GM18868 (cell line): ENCODE measurements at regions not wholly inside any gene's neighbourhood (a gene's known extent, or its start where the extent isn't known, plus 50 kb on each side); places are given as distances from the start of the nearest gene placed in this dataset.
A peak's percentile ranks its signal among the peaks of the same experiment; 100 is the strongest.
"Not testable (repeated sequence)": the region's sequence is repeated elsewhere in the genome, so short reads cannot be mapped to it uniquely, and the experiment has no call there.

Experiments used
- ATAC-seq: cut with Tn5 transposase; IDR thresholded peaks from one replicate; pipeline ENCODE4 v1.9.1; 2021; ENCODE audit warnings: mild to moderate bottlenecking, moderate library complexity; ENCODE audit not compliant: unreplicated experiment

DNA sequence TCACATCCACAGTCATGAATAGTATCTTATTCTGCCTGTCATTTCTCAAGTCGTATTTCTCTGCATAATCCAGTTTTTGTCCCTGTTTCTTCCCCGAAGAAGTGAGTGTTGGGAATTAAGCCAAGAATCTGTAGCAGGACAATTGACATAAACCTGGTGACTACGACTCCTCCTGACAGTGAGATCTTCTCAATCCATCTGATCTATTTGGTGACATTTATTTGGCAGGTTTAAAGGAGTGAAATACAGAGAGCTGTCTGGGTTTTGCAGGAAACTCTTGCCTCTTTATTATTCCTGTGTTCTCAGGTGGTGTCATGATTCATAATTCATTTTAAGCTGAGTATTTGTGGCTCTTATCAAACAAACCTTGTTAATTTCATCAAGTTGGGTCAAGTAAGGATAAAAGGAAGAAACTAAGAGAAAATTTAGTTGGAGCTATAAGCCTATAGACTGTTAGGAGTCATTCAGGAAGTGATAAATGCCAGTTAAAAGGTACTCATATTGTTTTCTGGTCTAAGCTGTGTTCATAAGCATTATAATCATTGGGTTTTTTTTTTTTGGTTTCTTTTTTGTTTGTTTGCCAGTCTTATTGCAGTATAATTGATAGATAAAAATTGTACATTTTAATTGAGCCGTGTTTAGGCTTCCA, 95.9 kb upstream of the PCSK1 start:
- no peak for ATAC-seq

GRCh38 chr5:96529559-96529958, 96.5 kb upstream of the PCSK1 start:
- no peak for ATAC-seq

GRCh38 chr5:96530901-96531300, 97.9 kb upstream of the PCSK1 start:
- ATAC-seq: no peak

- ATAC-seq: no peak
Measured at GRCh38 chr5:96533371-96533770, 100.3 kb upstream of the PCSK1 start.

GRCh38 chr5:96537386-96537785, 104.3 kb upstream of the PCSK1 start:
- ATAC-seq: no peak

GRCh38 chr5:96538808-96539250, 105.8 kb upstream of the PCSK1 start:
- no peak for ATAC-seq

DNA sequence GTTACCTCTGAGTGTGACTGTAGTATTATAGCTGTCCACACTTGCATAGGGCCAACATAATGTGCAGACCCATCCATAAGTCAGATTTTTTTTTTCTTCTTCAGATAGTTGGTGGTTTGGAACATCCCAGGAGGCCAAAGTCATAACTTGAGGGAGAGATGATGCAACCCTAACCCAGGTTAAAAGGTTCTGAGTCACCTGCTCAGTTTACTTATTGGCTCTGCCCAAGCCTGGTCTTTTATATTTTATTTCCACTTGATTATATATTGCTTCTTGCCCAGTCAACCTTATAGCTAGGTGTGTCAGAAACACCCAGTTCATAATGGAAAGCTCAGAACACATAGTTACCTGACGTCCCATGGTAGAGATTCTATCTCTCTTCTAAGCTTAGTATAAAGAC, 113.1 kb upstream of the PCSK1 start:
- ATAC-seq: no peak

DNA sequence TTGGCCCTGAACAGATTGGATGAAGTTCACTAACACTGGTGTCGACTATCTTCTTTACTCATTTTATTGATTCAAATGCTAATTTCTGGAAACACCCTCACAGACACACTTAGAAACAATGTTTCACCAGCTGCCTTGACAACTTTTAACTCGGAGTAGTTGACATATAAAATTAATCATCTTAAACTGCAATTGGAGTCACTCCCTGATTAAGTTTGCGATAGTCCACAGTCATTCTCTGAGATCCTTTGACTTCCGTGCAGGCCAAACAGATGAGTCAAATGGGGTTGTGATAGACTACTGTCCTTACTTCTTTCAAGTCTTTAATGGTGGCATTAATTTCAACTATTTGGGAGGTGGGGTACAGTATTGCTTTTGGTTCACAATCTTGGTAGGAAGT, 114.4 kb upstream of the PCSK1 start:
- ATAC-seq: no peak

- ATAC-seq: no peak
Measured at GRCh38 chr5:96548905-96549304, 113.3 kb upstream of the CAST start.

- ATAC-seq: not testable (repeated sequence)
Measured at GRCh38 chr5:96560857-96561256, 101.3 kb upstream of the CAST start.

DNA sequence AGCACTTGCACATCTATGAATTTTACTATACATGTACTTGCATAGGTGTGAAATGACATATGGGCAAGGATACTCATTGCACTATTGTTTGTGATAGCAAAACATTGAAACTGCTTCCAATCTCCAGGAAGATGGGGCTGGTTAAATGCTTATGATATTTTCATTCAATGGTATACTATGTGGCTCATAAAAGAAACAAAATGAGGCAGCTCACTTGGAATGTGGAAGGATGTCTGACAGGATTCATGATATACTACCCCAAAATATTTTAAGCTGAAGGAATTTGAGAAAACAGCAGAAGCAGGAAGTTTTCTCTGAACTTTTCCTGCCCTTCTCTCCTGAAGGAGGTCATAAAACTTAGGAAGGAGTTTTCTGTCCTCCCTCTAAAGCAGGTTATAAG, 99.6 kb upstream of the CAST start:
- no peak for ATAC-seq

DNA sequence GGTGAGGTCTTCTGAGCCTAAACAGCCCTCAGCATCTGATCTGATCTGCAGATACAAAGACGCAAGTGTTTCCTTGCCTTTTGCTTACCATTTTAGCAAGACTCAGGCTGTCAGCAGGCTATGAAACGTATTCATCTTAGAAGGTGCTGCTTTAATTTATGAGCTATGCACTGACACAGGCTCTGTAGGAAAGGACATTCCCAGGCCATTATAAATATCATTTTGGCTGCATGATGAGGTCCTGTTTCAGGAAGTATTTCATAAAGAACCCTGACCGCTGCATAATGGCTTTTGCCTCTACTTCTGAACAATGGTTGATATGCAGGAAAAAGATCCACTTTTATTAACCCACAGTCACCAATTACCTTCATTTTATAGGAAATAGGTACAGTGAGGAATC, 98.4 kb upstream of the CAST start:
- no peak for ATAC-seq

GRCh38 chr5:96565582-96566265, 96.5 kb upstream of the CAST start:
- ATAC-seq: peak; percentile 94

GRCh38 chr5:96566833-96567587, 95.2 kb upstream of the CAST start:
- no peak for ATAC-seq

DNA sequence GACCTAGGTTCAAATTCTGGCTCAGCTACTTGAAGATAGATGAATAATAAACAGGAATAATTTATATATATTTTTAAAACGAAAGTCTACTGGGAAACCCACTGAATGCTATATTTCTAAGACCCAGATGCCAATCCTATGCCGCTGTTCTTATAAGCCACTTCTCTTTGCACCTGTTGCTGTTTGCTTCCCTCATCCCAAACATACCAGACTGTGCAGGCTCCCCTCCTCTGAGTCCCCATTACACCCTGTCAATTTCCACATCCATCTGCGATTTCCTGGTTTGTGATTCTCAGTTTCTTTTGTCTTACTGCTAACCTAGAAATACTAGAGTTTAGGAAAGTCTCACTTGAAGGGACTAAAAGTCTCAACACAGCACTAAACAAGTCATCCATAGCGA, 92.8 kb upstream of the CAST start:
- ATAC-seq: no peak

GRCh38 chr5:96569770-96570169, 92.4 kb upstream of the CAST start:
- ATAC-seq: no peak

DNA sequence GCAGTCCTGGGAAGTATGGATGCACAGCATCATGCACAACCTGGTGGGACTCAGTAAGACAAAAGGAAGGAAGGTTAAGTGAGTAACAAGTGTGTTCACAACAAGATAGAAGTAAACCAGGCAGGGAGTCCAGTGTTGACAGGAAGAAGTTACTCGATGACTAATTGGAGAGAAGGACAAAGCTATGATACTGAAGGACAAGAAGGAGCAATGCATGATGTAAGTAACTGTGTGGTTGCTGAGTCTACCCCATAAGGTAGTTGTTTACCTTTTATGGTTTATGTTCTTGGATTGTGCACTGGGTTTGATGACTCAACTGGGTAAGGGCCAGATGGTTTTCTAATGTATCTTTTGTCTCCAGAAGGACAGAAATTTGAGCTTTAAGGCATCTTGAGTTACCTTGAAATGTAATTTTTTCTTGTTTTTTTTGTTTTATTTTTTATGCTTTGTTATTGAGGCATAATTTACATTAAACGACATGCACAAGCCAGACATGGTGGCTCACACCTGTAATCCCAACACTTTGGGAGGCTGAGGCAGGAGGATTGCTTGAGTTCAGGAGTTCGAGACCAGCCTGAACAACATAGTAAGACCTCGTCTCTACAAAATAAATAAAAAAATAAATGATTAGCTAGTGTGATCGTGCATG, 89.2 kb upstream of the CAST start:
- no peak for ATAC-seq

- ATAC-seq: no peak
Measured at GRCh38 chr5:96573513-96573894, 88.7 kb upstream of the CAST start.

DNA sequence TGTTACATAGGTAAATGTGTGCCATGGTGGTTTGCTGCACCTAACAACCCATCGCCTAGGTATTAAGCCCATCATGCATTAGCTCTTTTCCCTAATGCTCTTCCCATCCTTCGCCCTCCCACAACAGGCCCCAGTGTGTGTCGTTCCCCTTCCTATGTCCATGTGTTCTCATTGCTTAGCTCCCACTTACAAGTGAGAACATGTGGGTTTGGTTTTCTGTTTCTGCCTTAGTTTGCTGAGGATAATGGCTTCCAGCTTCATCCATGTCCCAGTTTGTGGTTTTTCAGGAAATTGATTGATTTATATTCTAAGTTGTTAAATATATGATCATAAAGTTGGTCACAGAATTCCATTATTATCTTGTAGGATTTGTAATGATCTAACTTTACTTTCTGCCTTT, 85.3 kb upstream of the CAST start:
- no peak for ATAC-seq

DNA sequence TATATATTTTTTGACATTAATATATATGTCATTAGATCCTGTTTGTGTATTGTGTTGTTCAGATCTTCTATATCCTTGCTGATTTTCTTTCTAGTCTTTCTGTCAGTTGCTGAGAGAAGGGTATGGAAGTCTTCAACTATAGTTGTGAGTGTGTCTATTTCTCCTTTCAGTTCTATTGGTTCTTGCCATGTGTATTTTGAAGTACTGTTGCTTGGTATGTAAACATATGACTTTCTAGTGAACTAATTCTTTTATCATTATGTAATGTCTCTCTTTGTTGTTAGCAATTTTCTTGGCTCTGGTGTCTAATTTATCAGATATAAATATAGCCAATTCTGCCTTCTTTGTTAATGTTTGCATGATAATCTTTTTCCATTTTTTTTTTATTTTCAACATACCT, 84.3 kb upstream of the CAST start:
- no peak for ATAC-seq

DNA sequence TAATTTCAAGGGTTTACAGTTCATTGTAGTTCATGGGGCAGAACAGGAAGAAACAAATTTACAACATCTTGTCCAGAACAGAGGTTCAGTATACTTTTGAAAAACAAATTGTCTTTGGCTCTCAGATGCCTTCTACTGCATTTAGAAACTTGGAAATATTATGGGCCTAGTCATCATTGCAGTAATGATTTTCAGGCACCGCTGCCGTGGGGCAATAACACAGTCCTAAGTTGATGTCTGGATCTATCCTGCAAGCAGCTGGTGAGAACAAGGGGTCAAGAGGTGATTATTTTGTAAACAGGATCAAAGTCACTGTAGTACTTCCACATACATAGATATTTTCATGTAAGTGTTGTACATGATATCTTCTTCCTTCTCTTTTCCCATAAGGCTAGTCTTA, 82.5 kb upstream of the CAST start:
- no peak for ATAC-seq

DNA sequence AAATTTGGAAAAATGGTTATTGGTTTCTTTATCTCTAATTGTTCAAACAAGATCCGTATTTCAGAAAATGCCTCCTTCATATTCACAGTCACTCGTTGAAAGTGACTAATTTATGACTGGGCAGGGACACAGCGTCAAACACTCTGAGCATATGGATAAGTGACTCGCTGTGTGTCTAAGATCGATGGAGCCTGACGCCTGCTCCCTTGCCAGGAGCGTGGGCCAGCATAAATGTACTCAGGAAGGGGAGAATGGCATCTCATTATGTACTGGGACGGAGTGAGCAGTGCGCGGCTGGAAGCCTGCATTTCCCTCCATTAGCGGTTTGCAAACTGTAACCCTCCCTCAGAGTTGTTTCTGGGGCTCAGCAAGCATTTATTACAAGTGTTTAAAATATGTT, 79.8 kb upstream of the CAST start:
- ATAC-seq: no peak
